ENCODE measurements at regions not wholly inside any gene's neighbourhood (a gene's known extent, or its start where the extent isn't known, plus 50 kb on each side); places are given as distances from the start of the nearest gene placed in this dataset.

DNA sequence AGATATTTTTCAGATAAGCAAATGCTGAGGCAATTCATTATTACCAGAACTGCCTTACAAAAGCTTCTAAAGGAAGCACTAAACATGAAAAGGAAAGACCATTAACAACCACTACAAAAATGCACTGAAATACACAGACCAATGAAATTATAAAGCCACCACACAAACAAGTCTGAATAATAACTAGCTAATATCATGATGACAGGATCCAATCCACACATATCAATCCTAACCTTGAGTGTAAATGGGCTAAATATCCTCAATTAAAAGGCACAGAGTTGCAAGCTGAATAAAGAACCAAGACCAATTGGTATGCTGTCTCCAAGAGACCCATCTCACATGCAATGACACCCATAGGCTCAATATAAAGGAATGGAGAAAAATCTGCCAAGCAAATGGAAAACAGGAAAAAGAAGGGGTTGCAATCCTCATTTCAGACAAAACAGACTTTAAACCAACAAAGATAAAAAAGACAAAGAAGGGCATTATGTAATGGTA, 58.0 kb upstream of the PHIP start:
- TF ChIP-seq, protein P1, sequence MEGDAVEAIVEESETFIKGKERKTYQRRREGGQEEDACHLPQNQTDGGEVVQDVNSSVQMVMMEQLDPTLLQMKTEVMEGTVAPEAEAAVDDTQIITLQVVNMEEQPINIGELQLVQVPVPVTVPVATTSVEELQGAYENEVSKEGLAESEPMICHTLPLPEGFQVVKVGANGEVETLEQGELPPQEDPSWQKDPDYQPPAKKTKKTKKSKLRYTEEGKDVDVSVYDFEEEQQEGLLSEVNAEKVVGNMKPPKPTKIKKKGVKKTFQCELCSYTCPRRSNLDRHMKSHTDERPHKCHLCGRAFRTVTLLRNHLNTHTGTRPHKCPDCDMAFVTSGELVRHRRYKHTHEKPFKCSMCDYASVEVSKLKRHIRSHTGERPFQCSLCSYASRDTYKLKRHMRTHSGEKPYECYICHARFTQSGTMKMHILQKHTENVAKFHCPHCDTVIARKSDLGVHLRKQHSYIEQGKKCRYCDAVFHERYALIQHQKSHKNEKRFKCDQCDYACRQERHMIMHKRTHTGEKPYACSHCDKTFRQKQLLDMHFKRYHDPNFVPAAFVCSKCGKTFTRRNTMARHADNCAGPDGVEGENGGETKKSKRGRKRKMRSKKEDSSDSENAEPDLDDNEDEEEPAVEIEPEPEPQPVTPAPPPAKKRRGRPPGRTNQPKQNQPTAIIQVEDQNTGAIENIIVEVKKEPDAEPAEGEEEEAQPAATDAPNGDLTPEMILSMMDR (IDR thresholded peaks at IDR 0.05 in 4 of 5, conservative IDR thresholded peaks at IDR 0.05 in 1 of 5), result no peak
- TF ChIP-seq POLR2A (IDR thresholded peaks at IDR 0.05), result no peak
